Mammary epithelial cell (primary cell): ENCODE measurements at regions not wholly inside any gene's neighbourhood (a gene's known extent, or its start where the extent isn't known, plus 50 kb on each side); places are given as distances from the start of the nearest gene placed in this dataset.

ENCODE experiments used
- EZH2 ChIP-seq: IDR thresholded peaks from 2 replicates; pipeline ENCODE4 v1.6.1; 2012; ENCODE audit warnings: low read length, inconsistent platforms, borderline replicate concordance
- TF ChIP-seq, protein P1 (sequence below), 2 donors: IDR thresholded peaks in 1 of 2; conservative IDR thresholded peaks in 1 of 2; 2 replicates each; pipeline ENCODE4 v1.5.1; 2011 to 2012; ENCODE audit warnings: inconsistent platforms in 2 of 2, low read length in 2 of 2, mild to moderate bottlenecking in 2 of 2, control low read depth in 1 of 2, low read depth in 1 of 2; ENCODE audit not compliant: insufficient read depth in 1 of 2; ENCODE audit errors: extremely low read depth in 1 of 2

DNA sequence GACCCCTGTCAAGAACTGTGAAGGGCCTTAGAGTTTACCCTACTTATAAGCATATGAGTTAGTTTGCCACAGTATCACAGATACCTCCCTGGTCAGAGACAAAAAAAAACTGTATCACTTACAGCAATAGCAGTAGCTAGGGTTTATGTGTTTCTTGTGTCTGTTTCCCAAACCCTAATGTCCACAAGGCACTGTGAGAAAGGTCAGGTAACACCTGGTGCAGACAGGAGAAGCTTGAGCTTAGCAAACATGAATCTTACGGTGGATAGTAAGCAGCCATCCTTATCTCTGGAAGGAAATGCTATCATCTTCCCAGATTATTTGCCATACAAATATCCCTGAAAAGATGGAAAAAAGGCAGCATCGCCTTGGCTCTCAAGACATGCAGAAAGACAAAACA, 208.5 kb upstream of the KCNN2 start:
- TF ChIP-seq, protein P1, sequence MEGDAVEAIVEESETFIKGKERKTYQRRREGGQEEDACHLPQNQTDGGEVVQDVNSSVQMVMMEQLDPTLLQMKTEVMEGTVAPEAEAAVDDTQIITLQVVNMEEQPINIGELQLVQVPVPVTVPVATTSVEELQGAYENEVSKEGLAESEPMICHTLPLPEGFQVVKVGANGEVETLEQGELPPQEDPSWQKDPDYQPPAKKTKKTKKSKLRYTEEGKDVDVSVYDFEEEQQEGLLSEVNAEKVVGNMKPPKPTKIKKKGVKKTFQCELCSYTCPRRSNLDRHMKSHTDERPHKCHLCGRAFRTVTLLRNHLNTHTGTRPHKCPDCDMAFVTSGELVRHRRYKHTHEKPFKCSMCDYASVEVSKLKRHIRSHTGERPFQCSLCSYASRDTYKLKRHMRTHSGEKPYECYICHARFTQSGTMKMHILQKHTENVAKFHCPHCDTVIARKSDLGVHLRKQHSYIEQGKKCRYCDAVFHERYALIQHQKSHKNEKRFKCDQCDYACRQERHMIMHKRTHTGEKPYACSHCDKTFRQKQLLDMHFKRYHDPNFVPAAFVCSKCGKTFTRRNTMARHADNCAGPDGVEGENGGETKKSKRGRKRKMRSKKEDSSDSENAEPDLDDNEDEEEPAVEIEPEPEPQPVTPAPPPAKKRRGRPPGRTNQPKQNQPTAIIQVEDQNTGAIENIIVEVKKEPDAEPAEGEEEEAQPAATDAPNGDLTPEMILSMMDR (conservative IDR thresholded peaks at IDR 0.05 in 1 of 2, IDR thresholded peaks at IDR 0.05 in 1 of 2; ENCODE audit: extremely low read depth in 1 of 2, insufficient read depth in 1 of 2, low read depth in 1 of 2, low read length in 2 of 2), result no peak
- no peak for TF ChIP-seq EZH2
